LNCAP (cell line): ENCODE measurements at regions not wholly inside any gene's neighbourhood (a gene's known extent, or its start where the extent isn't known, plus 50 kb on each side); places are given as distances from the start of the nearest gene placed in this dataset.
A peak's percentile ranks its signal among the peaks of the same experiment; 100 is the strongest.

Experiments used
- TF ChIP-seq, protein P1 (sequence below): fragments of 450-650 bp; IDR thresholded peaks from 2 replicates; pipeline ENCODE4 v1.5.1; 2017; ENCODE audit warnings: mild to moderate bottlenecking

DNA sequence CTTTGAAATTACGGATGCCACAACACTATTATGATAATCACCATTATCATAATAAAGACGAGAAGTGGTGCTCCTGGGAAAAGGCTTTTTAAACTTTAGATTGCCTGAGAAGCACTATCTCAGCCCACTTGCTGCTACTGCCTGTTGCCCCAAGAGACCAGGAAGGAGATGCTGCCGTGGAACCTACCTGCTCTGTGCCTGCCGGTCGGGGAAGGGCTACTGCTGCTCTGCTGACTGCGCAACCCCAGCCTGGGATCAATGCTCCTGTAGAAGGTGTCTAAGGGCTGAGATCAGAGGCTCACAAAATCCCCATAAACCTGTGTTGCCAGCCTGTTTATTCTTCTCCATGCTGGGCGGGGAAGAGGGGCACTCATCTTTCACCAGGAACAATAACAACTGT, 145.3 kb upstream of the VCX3B start:
- TF ChIP-seq, protein P1, sequence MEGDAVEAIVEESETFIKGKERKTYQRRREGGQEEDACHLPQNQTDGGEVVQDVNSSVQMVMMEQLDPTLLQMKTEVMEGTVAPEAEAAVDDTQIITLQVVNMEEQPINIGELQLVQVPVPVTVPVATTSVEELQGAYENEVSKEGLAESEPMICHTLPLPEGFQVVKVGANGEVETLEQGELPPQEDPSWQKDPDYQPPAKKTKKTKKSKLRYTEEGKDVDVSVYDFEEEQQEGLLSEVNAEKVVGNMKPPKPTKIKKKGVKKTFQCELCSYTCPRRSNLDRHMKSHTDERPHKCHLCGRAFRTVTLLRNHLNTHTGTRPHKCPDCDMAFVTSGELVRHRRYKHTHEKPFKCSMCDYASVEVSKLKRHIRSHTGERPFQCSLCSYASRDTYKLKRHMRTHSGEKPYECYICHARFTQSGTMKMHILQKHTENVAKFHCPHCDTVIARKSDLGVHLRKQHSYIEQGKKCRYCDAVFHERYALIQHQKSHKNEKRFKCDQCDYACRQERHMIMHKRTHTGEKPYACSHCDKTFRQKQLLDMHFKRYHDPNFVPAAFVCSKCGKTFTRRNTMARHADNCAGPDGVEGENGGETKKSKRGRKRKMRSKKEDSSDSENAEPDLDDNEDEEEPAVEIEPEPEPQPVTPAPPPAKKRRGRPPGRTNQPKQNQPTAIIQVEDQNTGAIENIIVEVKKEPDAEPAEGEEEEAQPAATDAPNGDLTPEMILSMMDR, result no peak

DNA sequence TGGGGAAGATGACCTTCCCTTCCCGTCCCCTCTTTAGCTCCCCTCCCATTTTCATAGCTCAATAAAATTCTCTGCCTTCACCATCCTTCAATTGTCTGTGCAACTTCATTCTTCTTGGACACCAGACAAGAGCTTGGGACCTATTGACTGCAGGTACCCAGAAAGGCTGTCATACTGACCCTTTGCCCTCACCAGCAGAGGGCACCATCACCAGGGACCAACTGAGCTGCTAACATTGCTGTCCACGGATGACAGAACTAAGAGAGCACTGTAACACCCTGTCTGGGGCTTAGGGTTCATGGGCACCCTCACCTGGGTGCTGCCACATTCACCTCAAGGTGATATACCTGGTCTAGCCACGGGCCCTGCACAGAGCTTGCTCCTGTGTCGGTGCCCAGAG, 141.3 kb upstream of the VCX3B start:
- TF ChIP-seq, protein P1, result peak; percentile 13; the same call in 1 of the 2 replicates

DNA sequence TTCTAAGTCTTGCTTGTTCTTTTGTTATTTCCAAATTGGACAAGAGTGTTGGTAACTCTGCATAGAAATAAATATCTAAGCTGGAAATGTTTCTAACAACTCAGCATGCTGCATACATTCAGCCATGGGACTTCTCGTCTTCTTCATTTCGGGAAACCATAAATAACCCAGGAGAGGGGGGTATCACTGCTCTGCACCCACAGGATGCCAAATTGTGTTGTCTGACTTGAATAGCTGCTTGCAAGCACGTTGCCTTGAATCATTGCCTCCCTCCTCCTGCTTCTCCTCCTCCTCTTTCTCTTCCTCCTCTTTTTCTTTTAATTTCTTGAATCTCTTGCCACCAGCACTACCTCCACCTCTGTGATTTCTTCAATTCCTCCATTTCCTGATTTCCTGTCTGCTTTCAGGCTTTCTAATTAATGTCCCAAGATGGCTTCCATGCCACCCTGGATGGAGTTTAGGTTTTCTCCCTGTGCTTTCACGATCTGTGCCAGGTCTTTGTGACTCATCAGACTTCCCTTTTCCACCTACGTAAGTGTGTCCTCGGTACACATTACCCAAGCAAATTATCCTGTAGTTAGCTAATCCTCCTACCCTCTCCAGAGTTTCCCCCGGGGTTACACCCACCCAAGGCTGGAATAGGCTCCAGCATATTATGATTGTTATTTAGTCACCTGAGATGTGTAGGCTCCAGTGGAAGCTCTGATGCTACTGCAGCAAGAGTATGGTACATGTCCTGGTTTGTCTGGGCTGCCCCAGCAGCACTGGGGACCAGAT, 122.6 kb upstream of the VCX3B start:
- TF ChIP-seq, protein P1, result no peak

DNA sequence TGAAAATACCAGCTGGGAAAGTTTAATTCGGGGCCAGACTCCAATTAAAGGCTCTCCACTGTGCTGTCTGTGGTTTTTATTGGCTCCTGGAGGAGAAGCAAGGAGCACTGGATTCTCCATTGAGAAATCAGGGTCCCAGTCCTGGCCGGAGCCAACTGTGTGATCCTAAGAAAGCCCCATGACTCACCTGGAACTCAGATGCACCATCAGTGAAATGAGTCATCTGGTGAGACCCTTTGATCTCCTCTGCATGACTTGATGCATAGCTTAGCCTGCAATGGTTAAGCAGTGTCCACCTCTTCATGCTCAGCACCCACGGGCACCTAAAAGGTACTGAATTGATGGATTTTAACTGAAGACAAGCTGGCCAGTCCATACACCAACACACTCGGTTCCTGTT, 119.2 kb upstream of the VCX3B start:
- TF ChIP-seq, protein P1, result no peak

DNA sequence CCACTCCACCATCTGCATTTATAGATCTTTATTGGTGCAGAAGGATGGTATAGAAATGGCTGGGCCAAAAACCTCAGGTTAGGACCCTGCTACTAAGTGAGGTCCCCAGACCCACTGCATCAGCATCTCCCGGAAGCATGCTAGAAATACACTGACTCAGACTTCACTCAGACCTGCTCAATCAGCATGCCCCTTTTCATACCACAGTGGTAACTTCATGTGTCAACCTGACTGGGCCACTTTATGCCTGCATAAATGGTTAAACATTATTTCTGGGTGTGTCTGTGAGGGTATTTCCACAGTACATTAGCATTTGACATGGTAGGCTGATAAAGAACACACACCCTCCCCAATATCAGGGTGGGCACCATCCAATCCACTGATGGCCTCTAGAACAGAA, 118.6 kb upstream of the VCX3B start:
- TF ChIP-seq, protein P1, result no peak

DNA sequence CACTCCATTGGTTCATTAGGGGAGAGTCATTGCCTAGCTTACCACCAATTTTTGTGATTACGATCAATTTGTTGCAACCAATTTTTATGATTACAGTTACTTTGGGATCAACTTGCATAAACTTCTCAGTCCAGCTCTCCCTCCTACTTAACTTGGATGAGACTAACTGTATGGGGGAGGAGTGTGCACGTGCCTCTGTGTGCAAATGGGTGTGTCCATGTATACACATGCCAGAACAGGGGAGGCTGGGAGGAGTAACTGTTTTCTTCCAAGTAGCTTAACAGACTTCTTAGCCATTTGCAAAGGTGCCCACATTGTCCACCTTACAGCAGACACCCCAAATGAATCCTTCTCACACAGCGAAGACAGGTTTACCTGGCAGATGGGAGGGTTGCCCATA, 117.7 kb upstream of the VCX3B start:
- TF ChIP-seq, protein P1, result no peak

DNA sequence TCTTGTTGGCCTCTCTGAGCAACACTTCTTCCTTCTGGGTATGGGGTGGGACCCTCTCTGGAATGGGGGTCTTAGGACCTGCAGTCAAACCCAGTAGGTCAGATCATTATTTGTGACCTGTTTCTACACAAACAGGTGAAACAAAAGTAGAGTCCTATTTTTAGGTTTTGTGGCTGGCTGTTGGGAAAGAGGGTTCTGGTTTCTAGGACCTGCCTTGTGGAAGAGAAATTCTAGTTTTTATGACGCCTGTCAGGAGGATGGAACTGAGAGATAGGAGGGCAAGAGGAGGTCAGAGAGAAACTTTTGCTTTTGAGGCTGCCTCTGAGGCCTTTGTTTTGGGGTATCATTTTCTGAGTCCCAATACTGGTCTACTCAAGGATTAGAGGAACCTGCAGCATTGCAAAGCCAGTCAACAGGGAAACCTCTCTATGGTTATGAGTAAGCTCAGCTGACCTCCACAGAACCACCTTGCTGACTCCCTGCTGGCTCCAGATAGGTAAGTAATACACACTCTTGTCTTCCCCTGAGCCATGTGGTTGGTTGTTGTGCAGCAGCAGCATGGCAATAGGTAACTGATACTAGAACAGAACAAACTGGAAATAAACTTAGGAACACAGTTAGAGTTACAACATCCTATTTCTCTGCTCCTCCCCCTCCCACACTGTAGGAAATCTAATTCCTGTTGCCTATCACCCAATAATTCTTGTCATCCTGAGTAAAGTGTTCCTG, 114.7 kb upstream of the VCX3B start:
- TF ChIP-seq, protein P1, result no peak
